Left lung (tissue), 4 donors: ENCODE measurements at regions not wholly inside any gene's neighbourhood (a gene's known extent, or its start where the extent isn't known, plus 50 kb on each side); places are given as distances from the start of the nearest gene placed in this dataset.

Experiments
- ATAC-seq: fragments of 200-7000 bp; cut with Tn5 transposase; one replicate; pipeline ENCODE4 v1.9.1; 2020; ENCODE audit warnings: moderate library complexity
- DNase-seq, 4 donors: peaks; one replicate each; pipeline ENCODE4 v3.0.0-alpha.2; 2013 to 2020
- H3K27ac ChIP-seq, 2 donors: fragments of 200-600 bp; sonication (generic) in 1 of 2; one replicate each; pipeline versions ENCODE4 v1.5.0 to v1.8.0; 2020 to 2021
- H3K27me3 ChIP-seq, 2 donors: fragments of 200-600 bp; sonication (generic) in 1 of 2; one replicate each; pipeline versions ENCODE4 v1.5.0 to v1.8.0; 2020 to 2021
- H3K36me3 ChIP-seq, 2 donors: fragments of 200-600 bp; sonication (generic) in 1 of 2; one replicate each; pipeline versions ENCODE4 v1.5.0 to v1.8.0; 2020 to 2021
- H3K4me1 ChIP-seq, 2 donors: fragments of 200-600 bp; one replicate each; pipeline ENCODE4 v1.8.0; 2021
- H3K4me3 ChIP-seq, 2 donors: fragments of 200-600 bp; sonication (generic) in 1 of 2; one replicate each; pipeline versions ENCODE4 v1.5.0 to v1.8.0; 2020 to 2021; ENCODE audit warnings: mild to moderate bottlenecking in 1 of 2
- H3K9me3 ChIP-seq, 2 donors: fragments of 200-600 bp; sonication (generic) in 1 of 2; one replicate each; pipeline versions ENCODE4 v1.5.0 to v1.8.0; 2020 to 2021
- CTCF ChIP-seq, 2 donors: fragments of 200-600 bp; sonication (generic) in 1 of 2; IDR thresholded peaks; one replicate each; pipeline versions ENCODE4 v1.5.0 to v1.8.0; 2021; ENCODE audit warnings: antibody characterized with exemption in 2 of 2
- intact Hi-C, 2 donors: fragments of 100-400 bp; cut with DNase I; formaldehyde crosslinking; loops; one replicate each; pipeline versions ENCODE4 v1.11.2 to v1.14.2; 2022
- donor health status: DM: no; HTN: yes; CAD: no.
- donor health status: DM: no; HTN: no; CAD: no.

GRCh38 chr16:65441501-65441900, 319.6 kb upstream of the CDH11 start:
- no peaks in the 10 kb centered on the region for H3K36me3 ChIP-seq
- no peaks in the 10 kb centered on the region for H3K9me3 ChIP-seq
- no peaks in the 10 kb centered on the region for H3K27me3 ChIP-seq
- ATAC-seq (no peak), DNase-seq (no peak)
- no peak overlapping the region for H3K27ac ChIP-seq
- no peak for TF ChIP-seq CTCF (IDR thresholded peaks at IDR 0.05)
- no peaks in the 10 kb centered on the region for H3K4me1 ChIP-seq
- intact Hi-C loops, result no loop called here
- no peak overlapping the region for H3K4me3 ChIP-seq

- intact Hi-C loops, result no loop called here
- H3K27ac ChIP-seq, result no peak overlapping the region
- TF ChIP-seq CTCF (IDR thresholded peaks at IDR 0.05), result no peak
- H3K27me3 ChIP-seq, result no peaks in the 10 kb centered on the region
- no peaks in the 10 kb centered on the region for H3K9me3 ChIP-seq
- DNase-seq, result no peak
- no peak for ATAC-seq
- H3K4me1 ChIP-seq, result no peaks in the 10 kb centered on the region
- no peak overlapping the region for H3K4me3 ChIP-seq
- H3K36me3 ChIP-seq, result no peaks in the 10 kb centered on the region
Observed at GRCh38 chr16:65429504-65430181, 307.8 kb upstream of the CDH11 start.

GRCh38 chr16:65426484-65426883, 304.6 kb upstream of the CDH11 start:
- H3K36me3 ChIP-seq, result no peaks in the 10 kb centered on the region
- no peak overlapping the region for H3K27ac ChIP-seq
- no peak overlapping the region for H3K4me3 ChIP-seq
- H3K9me3 ChIP-seq, result no peaks in the 10 kb centered on the region
- TF ChIP-seq CTCF (IDR thresholded peaks at IDR 0.05), result no peak
- intact Hi-C loops, result no loop called here
- DNase-seq (no peak), ATAC-seq (no peak)
- no peaks in the 10 kb centered on the region for H3K4me1 ChIP-seq
- H3K27me3 ChIP-seq, result no peaks in the 10 kb centered on the region

- no peak for TF ChIP-seq CTCF (IDR thresholded peaks at IDR 0.05)
- H3K27ac ChIP-seq, result no peak overlapping the region
- H3K27me3 ChIP-seq, result no peaks in the 10 kb centered on the region
- no peaks in the 10 kb centered on the region for H3K4me1 ChIP-seq
- no peak for ATAC-seq
- no peaks in the 10 kb centered on the region for H3K9me3 ChIP-seq
- DNase-seq, result no peak
- no peaks in the 10 kb centered on the region for H3K36me3 ChIP-seq
- no peak overlapping the region for H3K4me3 ChIP-seq
- intact Hi-C loops, result no loop called here
Observed at GRCh38 chr16:65422934-65423333, 301.1 kb upstream of the CDH11 start.

- no peak for TF ChIP-seq CTCF (IDR thresholded peaks at IDR 0.05)
Observed at GRCh38 chr16:65421596-65421995, 299.7 kb upstream of the CDH11 start.

More at GRCh38 chr16:65421596-65421995, 299.7 kb upstream of the CDH11 start:
- H3K4me3 ChIP-seq, result no peak overlapping the region
- no peak overlapping the region for H3K27ac ChIP-seq
- H3K4me1 ChIP-seq, result no peaks in the 10 kb centered on the region
- ATAC-seq (no peak), DNase-seq (no peak)
- intact Hi-C loops, result no loop called here
- no peaks in the 10 kb centered on the region for H3K36me3 ChIP-seq
- no peaks in the 10 kb centered on the region for H3K27me3 ChIP-seq
- H3K9me3 ChIP-seq, result no peaks in the 10 kb centered on the region
